ENCODE measurements at regions not wholly inside any gene's neighbourhood (a gene's known extent, or its start where the extent isn't known, plus 50 kb on each side); places are given as distances from the start of the nearest gene placed in this dataset.

- TF ChIP-seq CTCF (conservative IDR thresholded peaks at IDR 0.05) (no peak), ZFX (IDR thresholded peaks at IDR 0.05) (no peak)
Measured at GRCh38 chr20:60302875-60303274, 344.7 kb downstream of the CDH26 start.
